SU-DHL-6 (cell line): ENCODE measurements at regions not wholly inside any gene's neighbourhood (a gene's known extent, or its start where the extent isn't known, plus 50 kb on each side); places are given as distances from the start of the nearest gene placed in this dataset.

ENCODE experiments used
- H2AFZ ChIP-seq: fragments of 200-600 bp; sonication (generic); 2 replicates; pipeline ENCODE4 v1.6.1; 2014; ENCODE audit warnings: low read depth, mild to moderate bottlenecking, moderate library complexity, mixed read lengths, antibody characterized with exemption, low read length; ENCODE audit not compliant: severe bottlenecking
- H3F3A ChIP-seq: fragments of 200-600 bp; shearing (Covaris generic); 2 replicates; pipeline ENCODE4 v1.6.0; 2016; ENCODE audit warnings: antibody characterized with exemption, mild to moderate bottlenecking; ENCODE audit not compliant: insufficient read depth
- H3K27ac ChIP-seq: fragments of 200-600 bp; sonication (generic); 2 replicates; pipeline ENCODE4 v1.5.1; 2016; ENCODE audit warnings: low read depth, mild to moderate bottlenecking, low read length, moderate library complexity, mixed read lengths
- H3K27me3 ChIP-seq: fragments of 200-600 bp; sonication (generic), shearing (Covaris generic); 2 replicates; pipeline ENCODE4 v1.6.0; 2014; ENCODE audit warnings: mild to moderate bottlenecking, low read length
- H3K36me3 ChIP-seq: fragments of 200-600 bp; sonication (generic); 2 replicates; pipeline ENCODE4 v1.6.1; 2014; ENCODE audit warnings: mild to moderate bottlenecking, low read length, mixed read lengths
- H3K4me2 ChIP-seq: fragments of 300-600, 200-600 bp; shearing (Covaris generic), sonication (generic); 2 replicates; pipeline ENCODE4 v1.6.0; 2014; ENCODE audit warnings: low read length, low read depth, mild to moderate bottlenecking; ENCODE audit not compliant: poor library complexity, severe bottlenecking
- H3K4me3 ChIP-seq: fragments of 200-600 bp; sonication (generic); 2 replicates; pipeline ENCODE4 v1.5.1; 2014; ENCODE audit warnings: antibody characterized with exemption, low read length, mild to moderate bottlenecking, mixed read lengths; ENCODE audit not compliant: insufficient read depth, poor library complexity, severe bottlenecking
- H3K79me2 ChIP-seq: fragments of 200-600 bp; sonication (generic); 2 replicates; pipeline ENCODE4 v1.6.1; 2014; ENCODE audit warnings: mild to moderate bottlenecking, low read length, moderate library complexity; ENCODE audit not compliant: insufficient read depth
- H3K9ac ChIP-seq: fragments of 200-600 bp; sonication (generic); 2 replicates; pipeline ENCODE4 v1.7.0; 2014; ENCODE audit warnings: mild to moderate bottlenecking, low read length
- H3K9me2 ChIP-seq: fragments of 200-600 bp; sonication (generic); replicated peaks from 2 replicates; pipeline ENCODE4 v1.6.1; 2014; ENCODE audit warnings: low read length; ENCODE audit not compliant: insufficient read depth
- H3K9me3 ChIP-seq: fragments of 200-600 bp; sonication (generic); 2 replicates; pipeline ENCODE4 v1.6.1; 2014; ENCODE audit warnings: low read length, mixed read lengths; ENCODE audit not compliant: insufficient read depth
- H4K20me1 ChIP-seq: fragments of 200-600 bp; sonication (generic); 2 replicates; pipeline ENCODE4 v1.6.1; 2014; ENCODE audit warnings: low read depth, mild to moderate bottlenecking, antibody characterized with exemption, low read length, moderate library complexity, mixed read lengths
- EZH2phosphoT487 ChIP-seq: fragments of 200-600 bp; sonication (generic), shearing (Covaris generic); conservative IDR thresholded peaks from 2 replicates; pipeline ENCODE4 v1.6.1; 2018; ENCODE audit warnings: mild to moderate bottlenecking, antibody characterized with exemption, low read length, moderate library complexity, mixed read lengths
- TF ChIP-seq, protein P1 (sequence below): fragments of 200-600 bp; sonication (generic); IDR thresholded peaks from one replicate; pipeline ENCODE4 v1.5.1; 2017; ENCODE audit warnings: antibody characterized with exemption, mild to moderate bottlenecking, low read length, moderate library complexity; ENCODE audit not compliant: insufficient read depth, poor library complexity, severe bottlenecking

DNA sequence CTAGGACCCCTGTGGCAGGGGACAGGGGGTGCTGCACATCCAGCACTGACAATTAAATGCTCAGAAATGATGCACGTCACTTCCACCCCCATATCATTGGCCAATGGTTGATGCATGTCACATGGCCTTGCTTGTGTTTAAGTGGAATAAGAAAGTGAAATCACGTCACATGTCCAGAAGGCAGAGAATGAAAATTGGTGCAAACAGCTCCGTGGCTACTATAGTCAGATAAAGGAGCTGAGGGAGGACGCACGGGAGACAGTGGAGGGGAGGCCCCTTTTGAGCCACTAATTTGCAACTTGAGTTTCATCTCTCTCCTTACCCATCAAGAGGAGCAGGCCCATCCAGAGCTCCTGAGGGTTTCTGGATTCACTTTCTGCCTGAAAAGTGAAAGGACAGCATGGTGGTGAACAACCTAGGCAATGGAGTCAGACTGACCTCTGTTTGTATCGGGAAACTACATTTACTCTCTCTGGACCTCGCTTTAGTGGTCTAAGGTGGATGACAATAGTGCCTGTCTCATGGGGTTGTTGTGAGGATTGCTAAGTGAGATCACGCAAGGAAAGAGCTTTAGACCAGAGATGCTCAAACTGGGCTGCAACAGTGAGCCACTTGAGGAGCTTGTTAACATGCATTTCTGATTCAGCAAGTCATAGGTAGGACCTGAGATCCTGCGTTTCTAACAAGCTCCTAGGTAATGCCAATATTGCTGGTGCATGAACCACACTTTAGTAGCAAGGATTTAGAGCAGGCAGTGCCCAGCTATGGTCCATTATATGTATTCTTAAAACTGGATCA is 133.9 kb upstream of the ADRA1B start:
- H3K79me2 ChIP-seq: no peaks in the 10 kb centered on the region
- no peaks in the 10 kb centered on the region for H3K27me3 ChIP-seq
- no peaks in the 10 kb centered on the region for H3K9me3 ChIP-seq
- no peak overlapping the region for H3K4me3 ChIP-seq
- no peak for TF ChIP-seq EZH2phosphoT487
- TF ChIP-seq, protein P1, sequence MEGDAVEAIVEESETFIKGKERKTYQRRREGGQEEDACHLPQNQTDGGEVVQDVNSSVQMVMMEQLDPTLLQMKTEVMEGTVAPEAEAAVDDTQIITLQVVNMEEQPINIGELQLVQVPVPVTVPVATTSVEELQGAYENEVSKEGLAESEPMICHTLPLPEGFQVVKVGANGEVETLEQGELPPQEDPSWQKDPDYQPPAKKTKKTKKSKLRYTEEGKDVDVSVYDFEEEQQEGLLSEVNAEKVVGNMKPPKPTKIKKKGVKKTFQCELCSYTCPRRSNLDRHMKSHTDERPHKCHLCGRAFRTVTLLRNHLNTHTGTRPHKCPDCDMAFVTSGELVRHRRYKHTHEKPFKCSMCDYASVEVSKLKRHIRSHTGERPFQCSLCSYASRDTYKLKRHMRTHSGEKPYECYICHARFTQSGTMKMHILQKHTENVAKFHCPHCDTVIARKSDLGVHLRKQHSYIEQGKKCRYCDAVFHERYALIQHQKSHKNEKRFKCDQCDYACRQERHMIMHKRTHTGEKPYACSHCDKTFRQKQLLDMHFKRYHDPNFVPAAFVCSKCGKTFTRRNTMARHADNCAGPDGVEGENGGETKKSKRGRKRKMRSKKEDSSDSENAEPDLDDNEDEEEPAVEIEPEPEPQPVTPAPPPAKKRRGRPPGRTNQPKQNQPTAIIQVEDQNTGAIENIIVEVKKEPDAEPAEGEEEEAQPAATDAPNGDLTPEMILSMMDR: no peak
- no peak overlapping the region for H3K9ac ChIP-seq
- no peak overlapping the region for H3K4me2 ChIP-seq
- no peaks in the 10 kb centered on the region for H4K20me1 ChIP-seq
- H3K27ac ChIP-seq: no peak overlapping the region
- H3K36me3 ChIP-seq: no peaks in the 10 kb centered on the region
- no peak overlapping the region for H2AFZ ChIP-seq
- no peaks in the 10 kb centered on the region for H3K9me2 ChIP-seq
- H3F3A ChIP-seq: no peaks in the 10 kb centered on the region

GRCh38 chr5:159782995-159783300 is 133.3 kb upstream of the ADRA1B start:
- Histone ChIP-seq H3K4me3 (no peak overlapping the region), H3K79me2 (no peaks in the 10 kb centered on the region), H3K9ac (no peak overlapping the region), H3K9me2 (no peaks in the 10 kb centered on the region), H3K27ac (no peak overlapping the region), H3K4me2 (no peak overlapping the region), H4K20me1 (no peaks in the 10 kb centered on the region), H3K9me3 (no peaks in the 10 kb centered on the region), H3K36me3 (no peaks in the 10 kb centered on the region), H2AFZ (no peak overlapping the region), H3F3A (no peaks in the 10 kb centered on the region), H3K27me3 (no peaks in the 10 kb centered on the region)
- TF ChIP-seq EZH2phosphoT487: no peak
- TF ChIP-seq, protein P1: no peak

DNA sequence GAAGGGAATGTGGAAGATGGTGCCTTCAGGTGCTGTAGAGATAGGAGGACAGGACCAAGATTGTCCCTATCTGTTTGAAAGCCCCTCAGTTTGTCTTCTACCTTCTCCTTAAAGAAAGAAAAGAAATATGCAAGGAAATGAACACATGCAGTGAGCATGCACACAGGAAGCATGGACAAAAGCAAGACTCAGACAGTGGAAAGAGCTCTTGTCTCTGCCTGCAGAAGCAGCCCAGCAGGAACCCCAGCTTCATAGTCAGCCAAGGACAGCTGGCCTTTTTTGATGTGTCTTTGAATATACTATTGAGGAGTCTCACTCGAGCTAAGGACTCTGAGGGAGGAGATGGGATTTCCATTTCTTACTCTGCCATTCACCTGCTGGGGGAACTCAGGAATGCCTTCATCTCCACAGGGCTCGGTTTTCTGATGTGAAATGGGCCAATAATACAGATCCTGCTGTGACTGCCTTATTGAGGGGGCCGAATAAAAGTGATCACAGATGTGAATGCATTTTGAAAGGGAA is 132.5 kb upstream of the ADRA1B start:
- Histone ChIP-seq H3K36me3 (no peaks in the 10 kb centered on the region), H4K20me1 (no peaks in the 10 kb centered on the region), H3K9me2 (no peaks in the 10 kb centered on the region), H3K4me3 (no peak overlapping the region), H2AFZ (no peak overlapping the region), H3K27me3 (no peaks in the 10 kb centered on the region), H3F3A (no peaks in the 10 kb centered on the region), H3K79me2 (no peaks in the 10 kb centered on the region), H3K4me2 (no peak overlapping the region), H3K9me3 (no peaks in the 10 kb centered on the region), H3K27ac (no peak overlapping the region), H3K9ac (no peak overlapping the region)
- TF ChIP-seq, protein P1: no peak
- no peak for TF ChIP-seq EZH2phosphoT487
